RWPE2 (cell line): ENCODE measurements at regions not wholly inside any gene's neighbourhood (a gene's known extent, or its start where the extent isn't known, plus 50 kb on each side); places are given as distances from the start of the nearest gene placed in this dataset.
"Not testable (repeated sequence)": the region's sequence is repeated elsewhere in the genome, so short reads cannot be mapped to it uniquely, and the experiment has no call there.

ENCODE experiments used
- ATAC-seq: fragments of 200-7000 bp; cut with Tn5 transposase; 3 replicates; pipeline ENCODE4 v1.9.1; 2021; ENCODE audit warnings: low read depth
- DNase-seq: peaks from one replicate; pipeline ENCODE4 v3.0.0-alpha.2; 2020; ENCODE audit warnings: low spot score
- H3K27ac ChIP-seq: fragments of 450-650 bp; 2 replicates; pipeline ENCODE4 v1.5.1; 2017; ENCODE audit warnings: mild to moderate bottlenecking; ENCODE audit not compliant: poor library complexity, severe bottlenecking
- H3K27me3 ChIP-seq: fragments of 250-450 bp; sonication (Bioruptor Pico); 2 replicates; pipeline ENCODE4 v1.5.1; 2021; ENCODE audit warnings: mild to moderate bottlenecking, moderate library complexity; ENCODE audit not compliant: insufficient read depth, poor library complexity, severe bottlenecking
- H3K36me3 ChIP-seq: fragments of 250-450 bp; sonication (Bioruptor Pico); 2 replicates; pipeline ENCODE4 v1.5.1; 2020; ENCODE audit warnings: low read depth, mild to moderate bottlenecking, moderate library complexity
- H3K4me1 ChIP-seq: fragments of 250-450 bp; sonication (Bioruptor Pico); 2 replicates; pipeline ENCODE4 v1.5.1; 2021; ENCODE audit warnings: mild to moderate bottlenecking, moderate library complexity; ENCODE audit not compliant: insufficient read depth, poor library complexity, severe bottlenecking
- H3K4me3 ChIP-seq: fragments of 250-450 bp; sonication (Bioruptor Pico); 2 replicates; pipeline ENCODE4 v1.5.1; 2021; ENCODE audit warnings: mild to moderate bottlenecking, moderate library complexity; ENCODE audit not compliant: severe bottlenecking
- H3K9me3 ChIP-seq: fragments of 250-450 bp; sonication (Bioruptor Pico); 2 replicates; pipeline ENCODE4 v1.5.1; 2021; ENCODE audit warnings: mild to moderate bottlenecking, moderate library complexity; ENCODE audit not compliant: severe bottlenecking
- TF ChIP-seq, protein P1 (sequence below): fragments of 450-650 bp; IDR thresholded peaks from one replicate; pipeline ENCODE4 v1.5.1; 2017; ENCODE audit warnings: mild to moderate bottlenecking, moderate library complexity; ENCODE audit not compliant: poor library complexity, severe bottlenecking

GRCh38 chr20:40902661-40903060 lies 126.0 kb upstream of the TOP1 start:
- no peak for ATAC-seq
- Histone ChIP-seq H3K9me3 (no peaks in the 10 kb centered on the region), H3K36me3 (no peaks in the 10 kb centered on the region), H3K4me3 (no peak overlapping the region), H3K27ac (no peak overlapping the region), H3K27me3 (no peaks in the 10 kb centered on the region), H3K4me1 (no peaks in the 10 kb centered on the region)
- DNase-seq, result no peak
- TF ChIP-seq, protein P1, sequence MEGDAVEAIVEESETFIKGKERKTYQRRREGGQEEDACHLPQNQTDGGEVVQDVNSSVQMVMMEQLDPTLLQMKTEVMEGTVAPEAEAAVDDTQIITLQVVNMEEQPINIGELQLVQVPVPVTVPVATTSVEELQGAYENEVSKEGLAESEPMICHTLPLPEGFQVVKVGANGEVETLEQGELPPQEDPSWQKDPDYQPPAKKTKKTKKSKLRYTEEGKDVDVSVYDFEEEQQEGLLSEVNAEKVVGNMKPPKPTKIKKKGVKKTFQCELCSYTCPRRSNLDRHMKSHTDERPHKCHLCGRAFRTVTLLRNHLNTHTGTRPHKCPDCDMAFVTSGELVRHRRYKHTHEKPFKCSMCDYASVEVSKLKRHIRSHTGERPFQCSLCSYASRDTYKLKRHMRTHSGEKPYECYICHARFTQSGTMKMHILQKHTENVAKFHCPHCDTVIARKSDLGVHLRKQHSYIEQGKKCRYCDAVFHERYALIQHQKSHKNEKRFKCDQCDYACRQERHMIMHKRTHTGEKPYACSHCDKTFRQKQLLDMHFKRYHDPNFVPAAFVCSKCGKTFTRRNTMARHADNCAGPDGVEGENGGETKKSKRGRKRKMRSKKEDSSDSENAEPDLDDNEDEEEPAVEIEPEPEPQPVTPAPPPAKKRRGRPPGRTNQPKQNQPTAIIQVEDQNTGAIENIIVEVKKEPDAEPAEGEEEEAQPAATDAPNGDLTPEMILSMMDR, result no peak

DNA sequence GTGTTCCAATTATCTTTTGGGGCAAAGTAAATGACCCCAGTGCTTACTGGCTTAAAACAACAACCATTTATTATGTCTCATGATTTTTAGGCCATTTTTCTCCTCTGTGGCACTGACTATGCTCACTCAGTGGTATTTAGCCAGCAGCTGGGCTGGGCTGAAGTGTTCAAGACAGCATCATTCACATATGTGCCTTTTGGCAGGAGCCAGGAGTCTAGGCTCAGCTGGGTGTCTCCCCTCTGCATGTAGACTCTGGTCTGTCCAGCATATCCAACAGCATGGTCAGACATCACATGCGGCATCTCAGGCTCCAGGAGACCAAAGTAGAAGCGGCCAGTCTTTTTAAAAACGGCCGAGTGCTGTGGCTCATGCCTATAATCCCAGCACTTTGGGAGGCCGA lies 120.3 kb upstream of the TOP1 start:
- no peaks in the 10 kb centered on the region for H3K36me3 ChIP-seq
- no peaks in the 10 kb centered on the region for H3K9me3 ChIP-seq
- no peak overlapping the region for H3K27ac ChIP-seq
- H3K4me3 ChIP-seq, result no peak overlapping the region
- DNase-seq, result no peak
- H3K4me1 ChIP-seq, result no peaks in the 10 kb centered on the region
- TF ChIP-seq, protein P1, result no peak
- ATAC-seq, result no peak
- no peaks in the 10 kb centered on the region for H3K27me3 ChIP-seq

- H3K9me3 ChIP-seq, H3K4me3 ChIP-seq, H3K36me3 ChIP-seq, H3K4me1 ChIP-seq, H3K27ac ChIP-seq, DNase-seq, ATAC-seq, H3K27me3 ChIP-seq: not testable (repeated sequence)
Measured at GRCh38 chr20:40909489-40909888, 119.1 kb upstream of the TOP1 start.

DNA sequence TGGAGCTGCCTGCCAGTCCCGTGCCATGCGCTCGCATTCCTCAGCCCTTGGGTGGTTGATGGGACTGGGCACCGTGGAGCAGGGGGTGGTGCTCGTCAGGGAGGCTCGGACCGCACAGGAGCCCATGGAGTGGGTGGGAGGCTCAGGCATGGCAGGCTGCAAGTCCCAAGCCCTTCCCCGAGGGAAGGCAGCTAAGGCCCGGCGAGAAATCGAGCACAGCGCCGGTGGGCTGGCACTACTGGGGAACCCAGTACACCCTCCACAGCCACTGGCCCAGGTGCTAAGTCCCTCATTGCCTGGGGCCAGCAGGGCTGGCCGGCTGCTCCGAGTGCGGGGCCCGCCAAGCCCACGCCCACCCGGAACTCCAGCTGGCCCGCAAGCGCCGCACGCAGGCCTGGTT lies 118.2 kb upstream of the TOP1 start:
- not testable (repeated sequence) for H3K4me3 ChIP-seq, DNase-seq, H3K4me1 ChIP-seq, H3K36me3 ChIP-seq, H3K27ac ChIP-seq, H3K9me3 ChIP-seq, H3K27me3 ChIP-seq, ATAC-seq

DNA sequence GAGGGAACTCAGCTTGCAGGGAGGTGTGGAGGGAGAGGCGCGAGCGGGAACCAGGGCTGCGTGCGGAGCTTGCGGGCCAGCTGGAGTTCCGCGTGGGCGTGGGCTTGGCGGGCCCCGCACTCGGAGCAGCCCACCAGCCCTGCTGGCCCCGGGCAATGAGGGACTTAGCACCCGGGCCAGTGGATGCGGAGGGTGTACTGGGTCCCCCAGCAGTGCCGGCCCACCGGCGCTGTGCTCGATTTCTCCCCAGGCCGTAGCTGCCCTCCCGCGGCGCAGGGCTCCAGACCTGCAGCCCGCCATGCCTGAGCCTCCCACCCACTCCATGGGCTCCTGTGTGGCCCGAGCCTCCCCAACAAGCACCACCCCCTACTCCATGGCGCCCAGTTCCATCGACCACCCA lies 117.5 kb upstream of the TOP1 start:
- not testable (repeated sequence) for H3K4me1 ChIP-seq

GRCh38 chr20:40913224-40914185 lies 115.1 kb upstream of the TOP1 start:
- no peak; the same call in 2 of the 3 replicates for ATAC-seq

More for the DNA sequence above, 117.5 kb upstream of the TOP1 start:
- not testable (repeated sequence) for H3K9me3 ChIP-seq, ATAC-seq, DNase-seq, H3K27me3 ChIP-seq, H3K27ac ChIP-seq, H3K4me3 ChIP-seq, H3K36me3 ChIP-seq

More at GRCh38 chr20:40913224-40914185, 115.1 kb upstream of the TOP1 start:
- TF ChIP-seq, protein P1, result no peak
- H3K4me3 ChIP-seq, result no peak overlapping the region
- no peaks in the 10 kb centered on the region for H3K36me3 ChIP-seq
- no peak for DNase-seq
- peaks cover 3% of the 10 kb centered on the region for H3K9me3 ChIP-seq
- peaks cover 4% of the 10 kb centered on the region for H3K27me3 ChIP-seq
- H3K27ac ChIP-seq, result no peak overlapping the region
- H3K4me1 ChIP-seq, result no peaks in the 10 kb centered on the region
